ENCODE measurements at regions not wholly inside any gene's neighbourhood (a gene's known extent, or its start where the extent isn't known, plus 50 kb on each side); places are given as distances from the start of the nearest gene placed in this dataset.

- DNase-seq (ENCODE audit: low spot score): no peak
Measured at GRCh38 chr6:92377137-92377536, 1042.2 kb downstream of the EPHA7 start.

- no peak for DNase-seq (ENCODE audit: low spot score)
Measured at GRCh38 chr6:92376691-92377090, 1042.7 kb downstream of the EPHA7 start.

GRCh38 chr6:92371211-92372208, 1047.8 kb downstream of the EPHA7 start:
- no peak for DNase-seq (ENCODE audit: low spot score)

- DNase-seq (ENCODE audit: low spot score): no peak
Measured at GRCh38 chr6:92369309-92369708, 1050.0 kb downstream of the EPHA7 start.

GRCh38 chr6:92364948-92365541, 1054.3 kb downstream of the EPHA7 start:
- no peak for DNase-seq (ENCODE audit: low spot score)

GRCh38 chr6:92363111-92363510, 1056.2 kb downstream of the EPHA7 start:
- no peak for DNase-seq (ENCODE audit: low spot score)

- no peak for DNase-seq (ENCODE audit: low spot score)
Measured at GRCh38 chr6:92362404-92362803, 1057.0 kb downstream of the EPHA7 start.

- DNase-seq (ENCODE audit: low spot score): no peak
Measured at GRCh38 chr6:92361990-92362389, 1057.4 kb downstream of the EPHA7 start.

- no peak for DNase-seq (ENCODE audit: low spot score)
Measured at GRCh38 chr6:92354270-92354829, 1065.0 kb downstream of the EPHA7 start.

GRCh38 chr6:92352130-92352529, 1067.2 kb downstream of the EPHA7 start:
- DNase-seq (ENCODE audit: low spot score): no peak

GRCh38 chr6:92341201-92341600, 1078.2 kb downstream of the EPHA7 start:
- no peak for DNase-seq (ENCODE audit: low spot score)

- no peak for DNase-seq (ENCODE audit: low spot score)
Measured at GRCh38 chr6:92339936-92340640, 1079.3 kb downstream of the EPHA7 start.

GRCh38 chr6:92337571-92337970, 1081.8 kb downstream of the EPHA7 start:
- no peak for DNase-seq (ENCODE audit: low spot score)

GRCh38 chr6:92329208-92329847, 1090.0 kb downstream of the EPHA7 start:
- no peak for DNase-seq (ENCODE audit: low spot score)

- DNase-seq (ENCODE audit: low spot score): no peak
Measured at GRCh38 chr6:92315312-92315711, 1104.0 kb downstream of the EPHA7 start.

- no peak for DNase-seq (ENCODE audit: low spot score)
Measured at GRCh38 chr6:92297101-92297500, 1122.3 kb downstream of the EPHA7 start.

- no peak for DNase-seq (ENCODE audit: low spot score)
Measured at GRCh38 chr6:92292067-92292466, 1127.3 kb downstream of the EPHA7 start.

GRCh38 chr6:92289831-92290230, 1129.5 kb downstream of the EPHA7 start:
- DNase-seq (ENCODE audit: low spot score): no peak

- no peak for DNase-seq (ENCODE audit: low spot score)
Measured at GRCh38 chr6:92281571-92282076, 1137.7 kb downstream of the EPHA7 start.

GRCh38 chr6:92275150-92275549, 1144.2 kb downstream of the EPHA7 start:
- no peak for DNase-seq (ENCODE audit: low spot score)

- no peak for DNase-seq (ENCODE audit: low spot score)
Measured at GRCh38 chr6:92274588-92274987, 1144.8 kb downstream of the EPHA7 start.

- DNase-seq (ENCODE audit: low spot score): no peak
Measured at GRCh38 chr6:92273694-92274093, 1145.7 kb downstream of the EPHA7 start.
